H1 (cell line): ENCODE measurements at regions not wholly inside any gene's neighbourhood (a gene's known extent, or its start where the extent isn't known, plus 50 kb on each side); places are given as distances from the start of the nearest gene placed in this dataset.

Experiments
- CTCF ChIA-PET: fragments of 300-600 bp; sonication (Branson Sonifier 250); formaldehyde crosslinking; loops from one replicate; lab custom pipeline; 2021; ENCODE audit not compliant: partially characterized antibody; lab: Charles Lee
- POLR2A ChIA-PET: fragments of 300-600 bp; sonication (Branson Sonifier 250); formaldehyde crosslinking; loops from one replicate; lab custom pipeline; 2021; ENCODE audit warnings: inconsistent platforms; ENCODE audit not compliant: partially characterized antibody; lab: Charles Lee
- DNase-seq, 2 experiments: peaks; one replicate each; pipeline versions ENCODE4 v3.0.0 to v3.0.0-alpha.2; 2010 to 2022; ENCODE audit warnings: low spot score in 2 of 2, low read depth in 1 of 2, mixed read lengths in 1 of 2
- FAIRE-seq: peaks from 2 replicates; lab custom pipeline; 2011; peaks lifted over from hg19 to GRCh38; lab: Jason Lieb, UNC
- H2AFZ ChIP-seq: 2 replicates; pipeline ENCODE4 v1.8.1; 2012; ENCODE audit warnings: low read length, inconsistent platforms
- H2AK5ac ChIP-seq: 2 replicates; pipeline ENCODE4 v1.6.1; 2013; ENCODE audit warnings: low read depth, low read length
- H2BK120ac ChIP-seq: replicated peaks from 2 replicates; pipeline ENCODE3; 2013; ENCODE audit warnings: low read depth, low read length, inconsistent platforms
- H2BK12ac ChIP-seq: 2 replicates; pipeline ENCODE4 v1.6.1; 2013; ENCODE audit warnings: low read depth, low read length
- H2BK15ac ChIP-seq: 2 replicates; pipeline ENCODE4 v1.6.1; 2013; ENCODE audit warnings: low read length
- H2BK20ac ChIP-seq: 2 replicates; pipeline ENCODE4 v1.6.1; 2013; ENCODE audit warnings: low read length
- H2BK5ac ChIP-seq: 2 replicates; pipeline ENCODE4 v1.6.1; 2013; ENCODE audit warnings: low read depth, low read length
- H3K14ac ChIP-seq: 2 replicates; pipeline ENCODE4 v1.6.1; 2013; ENCODE audit warnings: inconsistent platforms; ENCODE audit not compliant: insufficient read length
- H3K18ac ChIP-seq: 2 replicates; pipeline ENCODE4 v1.6.1; 2013; ENCODE audit warnings: low read length; ENCODE audit errors: extremely low read depth
- H3K23ac ChIP-seq: 2 replicates; pipeline ENCODE4 v1.6.1; 2013; ENCODE audit warnings: inconsistent platforms; ENCODE audit not compliant: insufficient read length
- H3K23me2 ChIP-seq: 2 replicates; pipeline ENCODE4 v1.6.1; 2013; ENCODE audit warnings: low read depth, low read length
- H3K27ac ChIP-seq: 2 replicates; pipeline ENCODE4 v1.6.1; 2011; ENCODE audit warnings: low read depth, low read length, inconsistent platforms
- H3K27me3 ChIP-seq, 4 experiments: replicated peaks in 1 of 4; 1 replicate in 1 of 4; 2 replicates in 3 of 4; pipeline versions ENCODE4 v1.6.1 to v1.8.1; 2011 to 2013; ENCODE audit warnings: low read length in 3 of 4, mild to moderate bottlenecking in 3 of 4, inconsistent platforms in 2 of 4, mixed read lengths in 2 of 4, moderate library complexity in 1 of 4; ENCODE audit not compliant: control insufficient read depth in 3 of 4, insufficient read depth in 3 of 4; ENCODE audit errors: extremely low read depth in 1 of 4
- H3K36me3 ChIP-seq, 4 experiments: 2 replicates each; pipeline versions ENCODE4 v1.6.1 to v1.8.1; 2011 to 2013; ENCODE audit warnings: mild to moderate bottlenecking in 4 of 4, low read length in 3 of 4, moderate library complexity in 2 of 4, control low read depth in 1 of 4, inconsistent platforms in 1 of 4; ENCODE audit not compliant: insufficient read depth in 4 of 4, control insufficient read depth in 2 of 4
- H3K4ac ChIP-seq: replicated peaks from 2 replicates; pipeline ENCODE3; 2013; ENCODE audit warnings: low read length, low read depth, mixed read lengths, inconsistent platforms; ENCODE audit not compliant: insufficient read length
- H3K4me1 ChIP-seq, 4 experiments: replicated peaks in 1 of 4; 1 replicate in 1 of 4; 2 replicates in 3 of 4; pipeline versions ENCODE4 v1.6.1 to v1.8.1; 2011 to 2013; ENCODE audit warnings: low read length in 3 of 4, inconsistent platforms in 2 of 4, mixed read lengths in 1 of 4; ENCODE audit not compliant: insufficient read depth in 4 of 4, control insufficient read depth in 3 of 4
- H3K4me2 ChIP-seq, 2 experiments: 2 replicates each; pipeline versions ENCODE4 v1.6.1 to v1.8.1; 2011 to 2013; ENCODE audit warnings: low read depth in 2 of 2, low read length in 2 of 2, control low read depth in 1 of 2, inconsistent platforms in 1 of 2, mild to moderate bottlenecking in 1 of 2; ENCODE audit not compliant: insufficient read depth in 1 of 2
- H3K4me3 ChIP-seq, 4 experiments: fragments of 200-600, 300-600 bp in 1 of 4; sonication (generic), shearing (Covaris generic), sonication (Bioruptor Twin) in 1 of 4; 2 replicates each; pipeline versions ENCODE4 v1.5.1 to v1.8.1; 2011 to 2016; ENCODE audit warnings: low read length in 4 of 4, low read depth in 3 of 4, control low read depth in 2 of 4, inconsistent platforms in 2 of 4, mild to moderate bottlenecking in 2 of 4, mixed read lengths in 1 of 4, moderate library complexity in 1 of 4; ENCODE audit not compliant: insufficient read depth in 2 of 4; ENCODE audit errors: extremely low read depth in 1 of 4
- H3K56ac ChIP-seq: replicated peaks from 2 replicates; pipeline ENCODE3; 2013; ENCODE audit warnings: low read depth, mild to moderate bottlenecking, mixed read lengths, low read length, inconsistent platforms; ENCODE audit not compliant: insufficient read length
- H3K79me1 ChIP-seq: 2 replicates; pipeline ENCODE4 v1.6.1; 2013; ENCODE audit warnings: low read depth, low read length, control low read depth
- H3K79me2 ChIP-seq, 2 experiments: 2 replicates each; pipeline versions ENCODE4 v1.6.1 to v1.8.1; 2012 to 2013; ENCODE audit warnings: low read length in 2 of 2, mild to moderate bottlenecking in 2 of 2, inconsistent platforms in 1 of 2; ENCODE audit not compliant: insufficient read depth in 2 of 2, control insufficient read depth in 1 of 2
- H3K9ac ChIP-seq, 4 experiments: replicated peaks in 1 of 4; 1 replicate in 1 of 4; 2 replicates in 3 of 4; pipeline versions ENCODE4 v1.6.1 to v1.8.1; 2011 to 2013; ENCODE audit warnings: low read depth in 3 of 4, low read length in 3 of 4, control low read depth in 2 of 4, mild to moderate bottlenecking in 2 of 4, moderate library complexity in 2 of 4, inconsistent platforms in 1 of 4; ENCODE audit errors: extremely low read depth in 1 of 4
- H3K9me3 ChIP-seq, 2 experiments: 2 replicates each; pipeline versions ENCODE4 v1.6.1 to v1.8.1; 2012 to 2013; ENCODE audit warnings: mild to moderate bottlenecking in 2 of 2, moderate library complexity in 2 of 2, control low read depth in 1 of 2, inconsistent platforms in 1 of 2, low read depth in 1 of 2, low read length in 1 of 2, mixed read lengths in 1 of 2; ENCODE audit not compliant: insufficient read depth in 2 of 2
- H4K20me1 ChIP-seq, 2 experiments: replicated peaks in 1 of 2; 2 replicates each; pipeline versions ENCODE3 to v1.8.1; 2011 to 2013; ENCODE audit warnings: inconsistent platforms in 2 of 2, low read length in 2 of 2, mild to moderate bottlenecking in 1 of 2; ENCODE audit not compliant: insufficient read depth in 2 of 2, control insufficient read depth in 1 of 2
- H4K5ac ChIP-seq: 2 replicates; pipeline ENCODE4 v1.6.1; 2013; ENCODE audit warnings: low read length, low read depth, mixed read lengths, inconsistent platforms; ENCODE audit not compliant: insufficient read length
- H4K8ac ChIP-seq: 2 replicates; pipeline ENCODE4 v1.8.0; 2013; ENCODE audit warnings: mild to moderate bottlenecking, moderate library complexity, low read length, inconsistent platforms; ENCODE audit not compliant: insufficient read depth; ENCODE audit errors: extremely low read depth
- H4K91ac ChIP-seq: replicated peaks from 2 replicates; pipeline ENCODE3; 2013; ENCODE audit warnings: low read length, mixed read lengths, inconsistent platforms; ENCODE audit not compliant: insufficient read length
- CEBPB ChIP-seq: IDR thresholded peaks from 2 replicates; pipeline ENCODE4 v1.6.1; 2012; ENCODE audit warnings: low read depth, low read length
- CTCF ChIP-seq, 3 experiments: IDR thresholded peaks; 1 replicate in 2 of 3; 2 replicates in 1 of 3; pipeline versions ENCODE4 v1.5.1 to v1.6.1; 2011; ENCODE audit warnings: low read length in 3 of 3, mild to moderate bottlenecking in 3 of 3, inconsistent platforms in 2 of 3, low read depth in 1 of 3, moderate library complexity in 1 of 3; ENCODE audit not compliant: insufficient read depth in 1 of 3; ENCODE audit errors: control extremely low read depth in 1 of 3
- E2F6 ChIP-seq: IDR thresholded peaks from 2 replicates; pipeline ENCODE4 v1.6.1; 2012; ENCODE audit warnings: inconsistent platforms
- EP300 ChIP-seq, 2 experiments: IDR thresholded peaks; 1 replicate in 1 of 2; 2 replicates in 1 of 2; pipeline ENCODE4 v1.6.1; 2011 to 2012; ENCODE audit warnings: low read depth in 2 of 2, low read length in 2 of 2, mild to moderate bottlenecking in 2 of 2, borderline replicate concordance in 1 of 2, inconsistent platforms in 1 of 2, moderate library complexity in 1 of 2
- HDAC2 ChIP-seq, 2 experiments: fragments of 300-600 bp in 1 of 2; sonication (generic) in 1 of 2; IDR thresholded peaks; 2 replicates each; pipeline ENCODE4 v1.6.1; 2011 to 2012; ENCODE audit warnings: low read depth in 2 of 2, low read length in 2 of 2, mild to moderate bottlenecking in 2 of 2, moderate library complexity in 2 of 2, borderline replicate concordance in 1 of 2, inconsistent platforms in 1 of 2
- MAX ChIP-seq: IDR thresholded peaks from 2 replicates; pipeline ENCODE4 v1.6.1; 2012; ENCODE audit warnings: inconsistent platforms
- PHF8 ChIP-seq: fragments of 200-600 bp; sonication (generic); conservative IDR thresholded peaks from 2 replicates; pipeline ENCODE4 v1.7.1; 2012; ENCODE audit warnings: low read depth, mild to moderate bottlenecking, inconsistent platforms, low read length, moderate library complexity
- SIX5 ChIP-seq: IDR thresholded peaks from 2 replicates; pipeline ENCODE4 v1.6.1; 2011; ENCODE audit warnings: mild to moderate bottlenecking, low read depth, low read length
- SP4 ChIP-seq: IDR thresholded peaks from 2 replicates; pipeline ENCODE4 v1.6.1; 2012; ENCODE audit warnings: low read length, inconsistent platforms
- TAF1 ChIP-seq: IDR thresholded peaks from 2 replicates; pipeline ENCODE4 v1.6.1; 2011; ENCODE audit warnings: mild to moderate bottlenecking, low read depth, low read length
- WGBS, 2 experiments: shearing (Covaris generic) in 1 of 2; methylation state at CpG; one replicate each; pipeline versions ENCODE4 v1.1.6 to v1.1.7; 2013 to 2015; ENCODE audit warnings: low lambda C conversion rate in 2 of 2, mixed read lengths in 2 of 2, inconsistent platforms in 1 of 2, low coverage in 1 of 2, missing lambda C conversion rate in 1 of 2; ENCODE audit not compliant: insufficient replicate concordance in 2 of 2, insufficient coverage in 1 of 2, insufficient read length in 1 of 2; ENCODE audit errors: extremely low coverage in 1 of 2, missing lambda C conversion rate in 1 of 2; 5-methylcytosine and 5-hydroxymethylcytosine counted together

GRCh38 chr1:57772580-57773195 is 348.8 kb upstream of the DAB1 start:
- Histone ChIP-seq H2AK5ac (no peak overlapping the region), H3K36me3 (no peaks in the 10 kb centered on the region), H3K18ac (no peak overlapping the region), H2BK5ac (no peak overlapping the region), H2AFZ (no peak overlapping the region), H3K4me2 (no peak overlapping the region), H2BK120ac (no peak overlapping the region), H3K79me1 (no peaks in the 10 kb centered on the region), H2BK15ac (no peak overlapping the region), H4K8ac (no peak overlapping the region), H3K4ac (no peak overlapping the region), H4K91ac (no peak overlapping the region), H4K20me1 (no peaks in the 10 kb centered on the region), H3K27me3 (no peaks in the 10 kb centered on the region), H3K9ac (no peak overlapping the region), H3K14ac (no peak overlapping the region), H3K79me2 (no peaks in the 10 kb centered on the region), H2BK12ac (no peak overlapping the region), H3K27ac (no peak overlapping the region), H3K23ac (no peak overlapping the region), H3K4me1 (no peaks in the 10 kb centered on the region), H3K9me3 (no peaks in the 10 kb centered on the region), H3K4me3 (no peak overlapping the region), H3K56ac (no peak overlapping the region), H4K5ac (no peak overlapping the region), H2BK20ac (no peak overlapping the region), H3K23me2 (no peaks in the 10 kb centered on the region; the same call in 1 of the 2 replicates)
- POLR2A ChIA-PET: no interaction called here
- CTCF ChIA-PET: no interaction called here
- no peak for DNase-seq
- FAIRE-seq: no peak
- 78% methylated on average over 1 of the region's 1 CpG; no CpG with 5 or more reads in 1 of the 2 experiments for WGBS, 2 experiments
- no peak for TF ChIP-seq EP300 (IDR thresholded peaks at IDR 0.05; ENCODE audit: borderline replicate concordance in 1 of 2, low read depth in 2 of 2, low read length in 2 of 2)
- TF ChIP-seq TAF1: no peak
- no peak for TF ChIP-seq SP4
- no peak for TF ChIP-seq CEBPB
- TF ChIP-seq SIX5: no peak
- no peak for TF ChIP-seq MAX
- TF ChIP-seq HDAC2 (IDR thresholded peaks at IDR 0.05; ENCODE audit: borderline replicate concordance in 1 of 2, low read depth in 2 of 2, low read length in 2 of 2): no peak
- TF ChIP-seq CTCF (IDR thresholded peaks at IDR 0.05; ENCODE audit: control extremely low read depth in 1 of 3, insufficient read depth in 1 of 3, low read depth in 1 of 3, low read length in 3 of 3): no peak
- no peak for TF ChIP-seq PHF8
- no peak for TF ChIP-seq E2F6
